B cell (primary cell): ENCODE measurements at regions not wholly inside any gene's neighbourhood (a gene's known extent, or its start where the extent isn't known, plus 50 kb on each side); places are given as distances from the start of the nearest gene placed in this dataset.

Experiments used
- ATAC-seq: fragments of 200-7000 bp; cut with Tn5 transposase; one replicate; pipeline ENCODE4 v1.10.0; 2021; ENCODE audit warnings: low read depth, mild to moderate bottlenecking, moderate number of reproducible peaks, moderate library complexity
- CTCF ChIA-PET: fragments of 350-600 bp; sonication (Branson Sonifier 250); formaldehyde crosslinking; loops from one replicate; lab custom pipeline; 2021; ENCODE audit warnings: antibody characterized with exemption, inconsistent platforms; lab: Charles Lee
- POLR2A ChIA-PET: fragments of 350-600 bp; sonication (Branson Sonifier 250); formaldehyde crosslinking; loops from one replicate; lab custom pipeline; 2021; ENCODE audit warnings: antibody characterized with exemption; lab: Charles Lee
- DNase-seq: peaks from one replicate; pipeline ENCODE4 v3.0.0; 2013
- H2AFZ ChIP-seq: 2 replicates; pipeline ENCODE4 v1.6.1; 2012; ENCODE audit warnings: mild to moderate bottlenecking, low read depth, low read length; ENCODE audit not compliant: insufficient read depth, poor library complexity, severe bottlenecking
- H3K27ac ChIP-seq, 2 donors: 1 replicate in 1 of 2; 2 replicates in 1 of 2; pipeline ENCODE4 v1.5.1; 2012 to 2013; ENCODE audit warnings: low read length in 2 of 2, mild to moderate bottlenecking in 2 of 2, moderate library complexity in 1 of 2
- H3K27me3 ChIP-seq, 4 experiments: fragments of 200-600 bp in 1 of 4; sonication (generic) in 1 of 4; replicated peaks in 1 of 4; 1 replicate in 2 of 4; 2 replicates in 2 of 4; pipeline versions ENCODE4 v1.6.1 to v1.7.0; 2013 to 2016; ENCODE audit warnings: low read length in 3 of 4, mild to moderate bottlenecking in 2 of 4, mixed read lengths in 1 of 4, moderate library complexity in 1 of 4; ENCODE audit not compliant: insufficient read depth in 4 of 4, control insufficient read depth in 3 of 4; ENCODE audit errors: control extremely low read depth in 1 of 4
- H3K36me3 ChIP-seq, 2 experiments: replicated peaks in 1 of 2; 1 replicate in 1 of 2; 2 replicates in 1 of 2; pipeline versions ENCODE4 v1.6.1 to v1.7.1; 2013; ENCODE audit warnings: low read length in 1 of 2; ENCODE audit not compliant: insufficient read depth in 2 of 2, control insufficient read depth in 1 of 2; ENCODE audit errors: control extremely low read depth in 1 of 2, extremely low read depth in 1 of 2
- H3K4me1 ChIP-seq, 2 donors: fragments of 200-600 bp in 1 of 2; sonication (generic) in 1 of 2; 1 replicate in 1 of 2; 2 replicates in 1 of 2; pipeline versions ENCODE4 v1.5.1 to v1.6.1; 2013 to 2017; ENCODE audit warnings: low read length in 2 of 2; ENCODE audit not compliant: control insufficient read depth in 2 of 2, insufficient read depth in 2 of 2
- H3K4me2 ChIP-seq: replicated peaks from 2 replicates; pipeline ENCODE3; 2012; ENCODE audit warnings: mild to moderate bottlenecking, low read depth, low read length; ENCODE audit not compliant: poor library complexity, severe bottlenecking
- H3K4me3 ChIP-seq, 5 experiments: fragments of 200-600 bp in 1 of 5; sonication (generic) in 1 of 5; 1 replicate in 3 of 5; 2 replicates in 2 of 5; pipeline versions ENCODE4 v1.5.1 to v1.7.0; 2011 to 2016; ENCODE audit warnings: low read length in 4 of 5, mild to moderate bottlenecking in 4 of 5, low read depth in 2 of 5, control low read depth in 1 of 5, moderate library complexity in 1 of 5; ENCODE audit not compliant: insufficient read depth in 1 of 5; ENCODE audit errors: control extremely low read depth in 1 of 5, extremely low read depth in 1 of 5
- H3K79me2 ChIP-seq: fragments of 200-600 bp; sonication (generic); one replicate; pipeline ENCODE4 v1.6.0; 2016; ENCODE audit warnings: low read length; ENCODE audit not compliant: control insufficient read depth, insufficient read depth
- H3K9ac ChIP-seq: fragments of 200-600 bp; sonication (generic); 2 replicates; pipeline ENCODE4 v1.6.1; 2017; ENCODE audit warnings: mild to moderate bottlenecking, low read length, moderate library complexity
- H3K9me3 ChIP-seq, 3 donors: one replicate each; pipeline versions ENCODE4 v1.6.1 to v1.7.1; 2013; ENCODE audit warnings: low read length in 2 of 3; ENCODE audit not compliant: control insufficient read depth in 2 of 3, insufficient read depth in 1 of 3; ENCODE audit errors: control extremely low read depth in 1 of 3
- H4K20me1 ChIP-seq: 2 replicates; pipeline ENCODE4 v1.6.0; 2012; ENCODE audit warnings: mild to moderate bottlenecking, low read length; ENCODE audit not compliant: insufficient read depth, control insufficient read depth, poor library complexity, severe bottlenecking
- H3K27ac Mint-ChIP-seq: one replicate; pipeline ENCODE4 v1.8.0; 2021; ENCODE audit warnings: mixed read lengths
- H3K27me3 Mint-ChIP-seq: one replicate; pipeline ENCODE4 v1.8.0; 2021; ENCODE audit warnings: mixed read lengths
- H3K4me1 Mint-ChIP-seq: one replicate; pipeline ENCODE4 v1.8.0; 2021; ENCODE audit warnings: mixed read lengths
- H3K4me3 Mint-ChIP-seq: one replicate; pipeline ENCODE4 v1.8.0; 2021; ENCODE audit warnings: mixed read lengths
- H3K9me3 Mint-ChIP-seq: one replicate; pipeline ENCODE4 v1.8.0; 2022; ENCODE audit warnings: mixed read lengths; ENCODE audit not compliant: insufficient read depth
- EZH2 ChIP-seq: IDR thresholded peaks from 2 replicates; pipeline ENCODE4 v1.6.1; 2012; ENCODE audit warnings: borderline replicate concordance, low read depth, mild to moderate bottlenecking, moderate library complexity, low read length; ENCODE audit not compliant: insufficient read depth, poor library complexity, severe bottlenecking
- WGBS: methylation state at CpG from one replicate; pipeline ENCODE4 v1.1.5; 2013; ENCODE audit warnings: missing lambda C conversion rate; ENCODE audit not compliant: insufficient coverage; 5-methylcytosine and 5-hydroxymethylcytosine counted together
- intact Hi-C: fragments of 100-400 bp; cut with micrococcal nuclease; formaldehyde crosslinking; loops from one replicate; pipeline ENCODE4 v1.10.0; 2022
- TF ChIP-seq, protein P1 (sequence below): fragments of 200-600 bp; IDR thresholded peaks from one replicate; pipeline ENCODE4 v1.8.0; 2022; ENCODE audit warnings: antibody characterized with exemption, mild to moderate bottlenecking

DNA sequence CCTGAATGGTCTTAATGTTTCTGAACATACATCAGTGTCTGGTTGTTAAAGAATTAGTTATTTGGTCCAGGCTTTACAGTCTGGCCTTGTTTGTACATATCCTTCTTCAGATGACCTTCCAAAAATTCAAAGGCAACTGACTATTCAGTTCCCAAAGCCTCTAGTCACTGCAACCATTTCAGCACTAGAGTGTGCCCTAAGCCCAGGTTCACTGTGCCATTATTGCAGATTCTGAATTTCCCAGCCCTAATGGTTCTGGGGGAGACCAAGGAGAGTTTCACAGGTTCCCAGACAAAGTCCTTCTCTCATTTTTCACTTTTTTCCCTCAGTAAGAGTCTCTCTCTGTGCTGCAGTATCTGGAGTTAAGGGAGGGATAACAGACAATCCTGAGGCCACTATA is 235.8 kb downstream of the TRAM1L1 start:
- Mint-ChIP-seq H3K9me3 (no peaks in the 10 kb centered on the region), H3K4me1 (no peaks in the 10 kb centered on the region), H3K27ac (no peak overlapping the region), H3K4me3 (no peak overlapping the region), H3K27me3 (no peaks in the 10 kb centered on the region)
- Histone ChIP-seq H3K9ac (no peak overlapping the region), H3K4me3 (no peak overlapping the region), H3K36me3 (no peaks in the 10 kb centered on the region), H2AFZ (no peak overlapping the region), H3K4me1 (no peaks in the 10 kb centered on the region), H4K20me1 (no peaks in the 10 kb centered on the region), H3K79me2 (no peaks in the 10 kb centered on the region), H3K4me2 (no peak overlapping the region), H3K9me3 (no peaks in the 10 kb centered on the region), H3K27me3 (no peaks in the 10 kb centered on the region), H3K27ac (no peak overlapping the region)
- DNase-seq = no peak
- TF ChIP-seq, protein P1, sequence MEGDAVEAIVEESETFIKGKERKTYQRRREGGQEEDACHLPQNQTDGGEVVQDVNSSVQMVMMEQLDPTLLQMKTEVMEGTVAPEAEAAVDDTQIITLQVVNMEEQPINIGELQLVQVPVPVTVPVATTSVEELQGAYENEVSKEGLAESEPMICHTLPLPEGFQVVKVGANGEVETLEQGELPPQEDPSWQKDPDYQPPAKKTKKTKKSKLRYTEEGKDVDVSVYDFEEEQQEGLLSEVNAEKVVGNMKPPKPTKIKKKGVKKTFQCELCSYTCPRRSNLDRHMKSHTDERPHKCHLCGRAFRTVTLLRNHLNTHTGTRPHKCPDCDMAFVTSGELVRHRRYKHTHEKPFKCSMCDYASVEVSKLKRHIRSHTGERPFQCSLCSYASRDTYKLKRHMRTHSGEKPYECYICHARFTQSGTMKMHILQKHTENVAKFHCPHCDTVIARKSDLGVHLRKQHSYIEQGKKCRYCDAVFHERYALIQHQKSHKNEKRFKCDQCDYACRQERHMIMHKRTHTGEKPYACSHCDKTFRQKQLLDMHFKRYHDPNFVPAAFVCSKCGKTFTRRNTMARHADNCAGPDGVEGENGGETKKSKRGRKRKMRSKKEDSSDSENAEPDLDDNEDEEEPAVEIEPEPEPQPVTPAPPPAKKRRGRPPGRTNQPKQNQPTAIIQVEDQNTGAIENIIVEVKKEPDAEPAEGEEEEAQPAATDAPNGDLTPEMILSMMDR = no peak
- no peak for TF ChIP-seq EZH2
- ChIA-PET CTCF (no interaction called here), POLR2A (no interaction called here)
- ATAC-seq = no peak
- intact Hi-C loops = no loop called here

DNA sequence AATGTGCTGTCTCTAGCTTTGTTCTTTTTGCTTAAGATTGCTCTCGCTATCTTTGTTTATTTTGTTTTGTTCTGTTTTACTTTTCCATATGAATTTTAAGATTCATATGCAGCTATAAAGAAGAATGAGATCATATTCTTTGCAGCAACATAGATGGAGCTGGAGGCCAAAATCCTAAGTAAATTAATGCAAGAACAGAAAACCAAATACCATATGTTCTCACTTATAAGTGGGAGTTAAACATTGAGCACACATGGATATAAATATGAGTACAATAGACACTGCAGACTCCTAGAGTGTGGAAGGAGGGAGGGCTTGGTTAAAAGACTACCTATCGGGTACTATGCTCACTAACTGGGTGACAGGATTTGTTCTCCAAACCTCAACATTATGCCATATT is 237.8 kb downstream of the TRAM1L1 start:
- no peak overlapping the region for H3K4me3 ChIP-seq
- no peak overlapping the region for H3K27ac ChIP-seq
- Mint-ChIP-seq H3K4me1 (no peaks in the 10 kb centered on the region), H3K27ac (no peak overlapping the region), H3K9me3 (no peaks in the 10 kb centered on the region), H3K27me3 (no peaks in the 10 kb centered on the region), H3K4me3 (no peak overlapping the region)
- no peaks in the 10 kb centered on the region for H3K9me3 ChIP-seq
- H3K36me3 ChIP-seq = no peaks in the 10 kb centered on the region
- H3K4me1 ChIP-seq = no peaks in the 10 kb centered on the region
- H3K9ac ChIP-seq = no peak overlapping the region
- H3K4me2 ChIP-seq = no peak overlapping the region
- TF ChIP-seq, protein P1 = no peak
- TF ChIP-seq EZH2 = no peak
- H2AFZ ChIP-seq = no peak overlapping the region
- WGBS = no CpG with 5 or more reads among the region's 2 CpGs
- ATAC-seq (no peak), DNase-seq (no peak)
- no peaks in the 10 kb centered on the region for H4K20me1 ChIP-seq
- ChIA-PET POLR2A (no interaction called here), CTCF (no interaction called here)
- no peaks in the 10 kb centered on the region for H3K79me2 ChIP-seq
- no peaks in the 10 kb centered on the region for H3K27me3 ChIP-seq
- intact Hi-C loops = no loop called here
